ENCODE measurements at regions not wholly inside any gene's neighbourhood (a gene's known extent, or its start where the extent isn't known, plus 50 kb on each side); places are given as distances from the start of the nearest gene placed in this dataset.

GRCh38 chr4:34766935-34767334, 1477.4 kb downstream of the ARAP2 start:
- DNase-seq (no peak), FAIRE-seq (no peak)
- no peaks in the 10 kb centered on the region for H3K9me3 ChIP-seq (ENCODE audit: control insufficient read depth in 2 of 3, insufficient read depth in 1 of 3, low read length in 3 of 3)
- H3K9ac ChIP-seq (ENCODE audit: low read length in 3 of 3) = no peak overlapping the region
- no peak overlapping the region for H3K4me3 ChIP-seq (ENCODE audit: low read length in 3 of 3)
- no peaks in the 10 kb centered on the region for H3K27me3 ChIP-seq (ENCODE audit: control insufficient read depth, insufficient read depth, low read length)
- no peak overlapping the region for H3K27ac ChIP-seq (ENCODE audit: low read depth in 2 of 2, low read length in 2 of 2)
- H3K4me1 ChIP-seq (ENCODE audit: control insufficient read depth in 2 of 3, insufficient read depth in 2 of 3, low read depth in 1 of 3, low read length in 3 of 3) = no peaks in the 10 kb centered on the region
- no peaks in the 10 kb centered on the region for H3K36me3 ChIP-seq (ENCODE audit: control insufficient read depth in 2 of 3, insufficient read depth in 3 of 3, low read length in 3 of 3)
- TF ChIP-seq CTCF (IDR thresholded peaks at IDR 0.05; ENCODE audit: borderline replicate concordance, extremely low read depth, insufficient read depth) = no peak
- intact Hi-C loops (cut with DNase I) = no loop called here

GRCh38 chr4:34767407-34767806, 1476.9 kb downstream of the ARAP2 start:
- no peak overlapping the region for H3K9ac ChIP-seq (ENCODE audit: low read length in 3 of 3)
- DNase-seq = no peak
- TF ChIP-seq CTCF (IDR thresholded peaks at IDR 0.05; ENCODE audit: borderline replicate concordance, extremely low read depth, insufficient read depth) = no peak
- no peak for FAIRE-seq
- no peak overlapping the region for H3K27ac ChIP-seq (ENCODE audit: low read depth in 2 of 2, low read length in 2 of 2)
- no peaks in the 10 kb centered on the region for H3K9me3 ChIP-seq (ENCODE audit: control insufficient read depth in 2 of 3, insufficient read depth in 1 of 3, low read length in 3 of 3)
- H3K4me3 ChIP-seq (ENCODE audit: low read length in 3 of 3) = no peak overlapping the region
- H3K4me1 ChIP-seq (ENCODE audit: control insufficient read depth in 2 of 3, insufficient read depth in 2 of 3, low read depth in 1 of 3, low read length in 3 of 3) = no peaks in the 10 kb centered on the region
- intact Hi-C loops (cut with DNase I) = no loop called here
- H3K27me3 ChIP-seq (ENCODE audit: control insufficient read depth, insufficient read depth, low read length) = no peaks in the 10 kb centered on the region
- no peaks in the 10 kb centered on the region for H3K36me3 ChIP-seq (ENCODE audit: control insufficient read depth in 2 of 3, insufficient read depth in 3 of 3, low read length in 3 of 3)

GRCh38 chr4:34771632-34772031, 1472.7 kb downstream of the ARAP2 start:
- no peak for TF ChIP-seq CTCF (IDR thresholded peaks at IDR 0.05; ENCODE audit: borderline replicate concordance, extremely low read depth, insufficient read depth)
- Histone ChIP-seq H3K27ac (ENCODE audit: low read depth in 2 of 2, low read length in 2 of 2) (no peak overlapping the region), H3K27me3 (ENCODE audit: control insufficient read depth, insufficient read depth, low read length) (no peaks in the 10 kb centered on the region), H3K9ac (ENCODE audit: low read length in 3 of 3) (no peak overlapping the region), H3K4me1 (ENCODE audit: control insufficient read depth in 2 of 3, insufficient read depth in 2 of 3, low read depth in 1 of 3, low read length in 3 of 3) (no peaks in the 10 kb centered on the region), H3K4me3 (ENCODE audit: low read length in 3 of 3) (no peak overlapping the region), H3K36me3 (ENCODE audit: control insufficient read depth in 2 of 3, insufficient read depth in 3 of 3, low read length in 3 of 3) (no peaks in the 10 kb centered on the region), H3K9me3 (ENCODE audit: control insufficient read depth in 2 of 3, insufficient read depth in 1 of 3, low read length in 3 of 3) (no peaks in the 10 kb centered on the region)
- intact Hi-C loops (cut with DNase I) = no loop called here
- DNase-seq (no peak), FAIRE-seq (no peak)

GRCh38 chr4:34790131-34790530, 1454.2 kb downstream of the ARAP2 start:
- Histone ChIP-seq H3K9ac (ENCODE audit: low read length in 3 of 3) (no peak overlapping the region), H3K4me1 (ENCODE audit: control insufficient read depth in 2 of 3, insufficient read depth in 2 of 3, low read depth in 1 of 3, low read length in 3 of 3) (no peaks in the 10 kb centered on the region), H3K27ac (ENCODE audit: low read depth in 2 of 2, low read length in 2 of 2) (no peak overlapping the region), H3K36me3 (ENCODE audit: control insufficient read depth in 2 of 3, insufficient read depth in 3 of 3, low read length in 3 of 3) (no peaks in the 10 kb centered on the region), H3K9me3 (ENCODE audit: control insufficient read depth in 2 of 3, insufficient read depth in 1 of 3, low read length in 3 of 3) (no peaks in the 10 kb centered on the region), H3K4me3 (ENCODE audit: low read length in 3 of 3) (no peak overlapping the region), H3K27me3 (ENCODE audit: control insufficient read depth, insufficient read depth, low read length) (no peaks in the 10 kb centered on the region)
- intact Hi-C loops (cut with DNase I) = no loop called here
- FAIRE-seq = no peak
- DNase-seq = peak in 1 of 5 donors; percentile 3
- no peak for TF ChIP-seq CTCF (IDR thresholded peaks at IDR 0.05; ENCODE audit: borderline replicate concordance, extremely low read depth, insufficient read depth)

Data from kidney (tissue), 13 donors.